Panc1 (cell line): ENCODE measurements at regions not wholly inside any gene's neighbourhood (a gene's known extent, or its start where the extent isn't known, plus 50 kb on each side); places are given as distances from the start of the nearest gene placed in this dataset.

Source experiments
- ATAC-seq: fragments of 200-7000 bp; cut with Tn5 transposase; 2 replicates; pipeline ENCODE4 v1.9.1; 2020; ENCODE audit warnings: mild to moderate bottlenecking, moderate library complexity
- BruUV-seq: library from RNA; stranded (reverse); fragments of 400-500 nt; replicated peaks from 2 replicates; lab custom pipeline; 2021; lab: Mats Ljungman, UMichigan
- CTCF ChIA-PET: fragments of 300-600 bp; sonication (Branson Sonifier 250); formaldehyde crosslinking; loops from one replicate; lab custom pipeline; 2022; ENCODE audit warnings: antibody characterized with exemption; lab: Charles Lee
- POLR2A ChIA-PET: fragments of 300-600 bp; sonication (Branson Sonifier 250); formaldehyde crosslinking; loops from one replicate; lab custom pipeline; 2022; ENCODE audit warnings: antibody characterized with exemption; lab: Charles Lee
- DNase-seq: peaks from one replicate; pipeline ENCODE4 v3.0.0-alpha.2; 2010; ENCODE audit warnings: low read depth, low spot score
- H3K27ac ChIP-seq: 2 replicates; pipeline ENCODE4 v1.5.1; 2011; ENCODE audit warnings: mild to moderate bottlenecking, low read length, inconsistent platforms
- H3K27me3 ChIP-seq: fragments of 200-500 bp; sonication (Bioruptor generic); 2 replicates; pipeline ENCODE4 v1.6.0; 2014; ENCODE audit warnings: low read length, inconsistent platforms; ENCODE audit not compliant: control insufficient read depth, insufficient read depth
- H3K36me3 ChIP-seq: fragments of 200-500 bp; sonication (Bioruptor generic); 2 replicates; pipeline ENCODE4 v1.5.1; 2014; ENCODE audit warnings: inconsistent platforms, mild to moderate bottlenecking, low read length, moderate library complexity; ENCODE audit not compliant: control insufficient read depth, insufficient read depth
- H3K4me1 ChIP-seq: 2 replicates; pipeline ENCODE4 v1.5.1; 2011; ENCODE audit warnings: inconsistent platforms, mild to moderate bottlenecking, low read length, moderate library complexity; ENCODE audit not compliant: control insufficient read depth, insufficient read depth
- H3K4me3 ChIP-seq, 2 experiments: 2 replicates each; pipeline ENCODE4 v1.5.1; 2011 to 2012; ENCODE audit warnings: low read depth in 2 of 2, low read length in 2 of 2, mild to moderate bottlenecking in 2 of 2, inconsistent platforms in 1 of 2, moderate library complexity in 1 of 2
- H3K9me3 ChIP-seq: fragments of 200-500 bp; sonication (Bioruptor generic); 2 replicates; pipeline ENCODE4 v1.5.1; 2014; ENCODE audit warnings: low read depth, mild to moderate bottlenecking, inconsistent platforms, low read length, moderate library complexity; ENCODE audit not compliant: control insufficient read depth, insufficient read depth
- CTCF ChIP-seq: fragments of 450-650 bp; IDR thresholded peaks from 2 replicates; pipeline ENCODE4 v1.5.1; 2017; ENCODE audit warnings: mild to moderate bottlenecking
- POLR2AphosphoS5 ChIP-seq: IDR thresholded peaks from 2 replicates; pipeline ENCODE4 v1.6.1; 2012; ENCODE audit warnings: mild to moderate bottlenecking, low read depth, low read length, moderate library complexity
- REST ChIP-seq, 2 experiments: IDR thresholded peaks; 2 replicates each; pipeline ENCODE4 v1.6.1; 2011 to 2012; ENCODE audit warnings: low read depth in 2 of 2, control low read depth in 1 of 2, low read length in 1 of 2, mild to moderate bottlenecking in 1 of 2, moderate library complexity in 1 of 2; ENCODE audit not compliant: insufficient read depth in 1 of 2
- SIN3A ChIP-seq: IDR thresholded peaks from 2 replicates; pipeline ENCODE4 v1.6.1; 2012; ENCODE audit warnings: low read depth, mild to moderate bottlenecking, low read length, moderate library complexity, borderline replicate concordance; ENCODE audit not compliant: insufficient read depth
- TCF7L2 ChIP-seq: IDR thresholded peaks from 2 replicates; pipeline ENCODE4 v1.6.1; 2011; ENCODE audit warnings: mild to moderate bottlenecking, low read depth, low read length, inconsistent platforms
- in situ Hi-C: cut with HindIII; loops from 2 replicates; pipeline ENCODE4 v1.10.0; 2016; ENCODE audit warnings: low sequenced_read_pairs, low pct_unique_long_range_greater_than_20kb
- intact Hi-C: fragments of 100-400 bp; cut with micrococcal nuclease; formaldehyde crosslinking; loops from one replicate; pipeline ENCODE4 v1.10.0; 2022; ENCODE audit not compliant: unreplicated experiment

GRCh38 chr11:101187748-101188147, 58.1 kb upstream of the PGR start:
- DNase-seq (no peak), ATAC-seq (no peak)
- in situ Hi-C loops (no loop called here), intact Hi-C loops (no loop called here)
- Histone ChIP-seq H3K27me3 (no peaks in the 10 kb centered on the region), H3K4me1 (no peaks in the 10 kb centered on the region), H3K36me3 (no peaks in the 10 kb centered on the region), H3K4me3 (no peak overlapping the region), H3K27ac (no peak overlapping the region), H3K9me3 (no peaks in the 10 kb centered on the region)
- BruUV-seq, result no TSS peak
- no peak for TF ChIP-seq SIN3A
- TF ChIP-seq CTCF, result no peak
- no peak for TF ChIP-seq TCF7L2
- no peak for TF ChIP-seq POLR2AphosphoS5
- TF ChIP-seq REST (IDR thresholded peaks at IDR 0.05; ENCODE audit: insufficient read depth in 1 of 2, low read depth in 2 of 2, low read length in 1 of 2), result no peak
- ChIA-PET POLR2A (no interaction called here), CTCF (no interaction called here)

GRCh38 chr11:101185985-101186384, 56.4 kb upstream of the PGR start:
- no TSS peak for BruUV-seq
- POLR2A ChIA-PET, result no interaction called here
- H3K27ac ChIP-seq, result no peak overlapping the region
- intact Hi-C loops, result no loop called here
- in situ Hi-C loops, result no loop called here
- DNase-seq (no peak), ATAC-seq (no peak)
- CTCF ChIA-PET, result no interaction called here
- no peaks in the 10 kb centered on the region for H3K4me1 ChIP-seq
- no peaks in the 10 kb centered on the region for H3K27me3 ChIP-seq
- no peaks in the 10 kb centered on the region for H3K9me3 ChIP-seq
- TF ChIP-seq REST (IDR thresholded peaks at IDR 0.05; ENCODE audit: insufficient read depth in 1 of 2, low read depth in 2 of 2, low read length in 1 of 2), result no peak
- no peak for TF ChIP-seq CTCF
- no peak for TF ChIP-seq SIN3A
- TF ChIP-seq TCF7L2, result no peak
- no peak for TF ChIP-seq POLR2AphosphoS5
- no peaks in the 10 kb centered on the region for H3K36me3 ChIP-seq
- H3K4me3 ChIP-seq, result no peak overlapping the region
